C4-2B (cell line): ENCODE measurements at regions not wholly inside any gene's neighbourhood (a gene's known extent, or its start where the extent isn't known, plus 50 kb on each side); places are given as distances from the start of the nearest gene placed in this dataset.

ENCODE experiments used
- H3K27ac ChIP-seq: fragments of 450-650 bp; 2 replicates; pipeline ENCODE4 v1.5.1; 2017
- ZFX ChIP-seq: fragments of 450-650 bp; IDR thresholded peaks from 2 replicates; pipeline ENCODE4 v1.6.1; 2017
- TF ChIP-seq, protein P1 (sequence below): fragments of 450-650 bp; conservative IDR thresholded peaks from 2 replicates; pipeline ENCODE4 v1.5.1; 2017; ENCODE audit warnings: mild to moderate bottlenecking

GRCh38 chr6:163672710-163673109 is 258.2 kb downstream of the QKI start:
- no peak overlapping the region for H3K27ac ChIP-seq
- TF ChIP-seq, protein P1, sequence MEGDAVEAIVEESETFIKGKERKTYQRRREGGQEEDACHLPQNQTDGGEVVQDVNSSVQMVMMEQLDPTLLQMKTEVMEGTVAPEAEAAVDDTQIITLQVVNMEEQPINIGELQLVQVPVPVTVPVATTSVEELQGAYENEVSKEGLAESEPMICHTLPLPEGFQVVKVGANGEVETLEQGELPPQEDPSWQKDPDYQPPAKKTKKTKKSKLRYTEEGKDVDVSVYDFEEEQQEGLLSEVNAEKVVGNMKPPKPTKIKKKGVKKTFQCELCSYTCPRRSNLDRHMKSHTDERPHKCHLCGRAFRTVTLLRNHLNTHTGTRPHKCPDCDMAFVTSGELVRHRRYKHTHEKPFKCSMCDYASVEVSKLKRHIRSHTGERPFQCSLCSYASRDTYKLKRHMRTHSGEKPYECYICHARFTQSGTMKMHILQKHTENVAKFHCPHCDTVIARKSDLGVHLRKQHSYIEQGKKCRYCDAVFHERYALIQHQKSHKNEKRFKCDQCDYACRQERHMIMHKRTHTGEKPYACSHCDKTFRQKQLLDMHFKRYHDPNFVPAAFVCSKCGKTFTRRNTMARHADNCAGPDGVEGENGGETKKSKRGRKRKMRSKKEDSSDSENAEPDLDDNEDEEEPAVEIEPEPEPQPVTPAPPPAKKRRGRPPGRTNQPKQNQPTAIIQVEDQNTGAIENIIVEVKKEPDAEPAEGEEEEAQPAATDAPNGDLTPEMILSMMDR: no peak
- no peak for TF ChIP-seq ZFX

DNA sequence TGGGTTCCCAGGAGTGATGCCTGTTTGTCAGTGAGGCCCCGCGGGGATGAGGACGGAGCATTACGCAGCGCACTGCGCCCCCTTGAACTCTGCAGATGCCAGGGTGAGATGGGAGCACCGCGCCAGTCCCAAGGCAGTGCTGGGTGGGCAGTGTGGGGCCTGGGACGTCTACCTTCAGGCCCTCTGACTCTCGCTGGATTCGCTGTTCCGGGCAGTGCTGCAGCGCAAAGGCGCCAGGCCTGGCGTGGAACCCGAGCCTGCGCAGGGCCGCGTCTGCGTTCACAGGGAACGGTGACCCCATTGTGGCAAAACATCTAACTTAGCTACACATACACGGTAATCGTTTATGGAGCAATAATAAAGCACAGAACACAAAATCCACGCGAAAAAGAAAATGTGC is 257.3 kb downstream of the QKI start:
- H3K27ac ChIP-seq: no peak overlapping the region
- TF ChIP-seq, protein P1: no peak
- TF ChIP-seq ZFX: no peak

DNA sequence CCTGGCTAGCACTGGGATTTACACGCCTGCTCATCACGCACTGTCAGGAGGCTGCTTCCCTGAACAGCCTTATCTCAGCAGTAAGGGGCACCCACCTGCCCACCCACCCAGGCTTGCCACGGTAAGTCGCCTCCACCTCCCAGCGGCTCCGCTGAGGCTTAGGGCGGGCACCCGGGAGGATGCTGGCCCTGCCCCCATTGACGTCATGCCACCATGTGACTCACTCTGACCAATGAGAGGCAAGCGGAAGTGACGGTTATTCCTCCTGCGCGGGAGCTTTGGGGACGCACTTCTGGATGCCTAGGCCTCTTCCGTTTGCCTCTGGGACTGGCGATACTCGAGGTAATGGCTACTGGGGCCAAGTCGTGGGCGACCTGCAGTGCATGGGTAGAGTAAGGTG is 256.8 kb downstream of the QKI start:
- H3K27ac ChIP-seq: no peak overlapping the region
- no peak for TF ChIP-seq ZFX
- TF ChIP-seq, protein P1: no peak

DNA sequence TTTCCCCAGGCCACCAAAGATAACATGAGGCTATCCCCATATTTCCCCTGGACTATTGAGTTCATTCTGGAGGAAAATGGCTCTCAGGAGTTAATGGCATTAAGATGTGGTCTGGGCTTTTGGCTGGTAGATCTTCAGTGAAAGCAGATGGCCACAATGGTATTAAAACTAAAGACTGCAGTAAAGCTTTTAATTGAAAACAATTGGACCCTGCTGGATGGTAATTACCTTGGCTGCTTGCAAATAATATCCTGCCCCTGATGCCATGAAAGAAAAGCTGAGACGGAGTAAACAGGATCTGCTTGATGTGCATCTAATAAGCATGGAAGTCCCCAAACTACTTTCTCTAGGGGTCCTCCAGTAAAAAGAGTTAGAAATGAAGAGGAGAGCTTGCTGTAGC is 255.8 kb downstream of the QKI start:
- no peak for TF ChIP-seq ZFX
- TF ChIP-seq, protein P1: no peak

GRCh38 chr6:163668061-163668426 is 253.5 kb downstream of the QKI start:
- TF ChIP-seq, protein P1: no peak
- TF ChIP-seq ZFX: no peak
- no peak overlapping the region for H3K27ac ChIP-seq

More for the DNA sequence above, 255.8 kb downstream of the QKI start:
- H3K27ac ChIP-seq: no peak overlapping the region

- TF ChIP-seq, protein P1: no peak
- no peak for TF ChIP-seq ZFX
- no peak overlapping the region for H3K27ac ChIP-seq
Measured at GRCh38 chr6:163667372-163668060, 253.0 kb downstream of the QKI start.

- TF ChIP-seq, protein P1: no peak
- TF ChIP-seq ZFX: no peak
- no peak overlapping the region for H3K27ac ChIP-seq
Measured at GRCh38 chr6:163665464-163665863, 250.9 kb downstream of the QKI start.
